ENCODE measurements at regions not wholly inside any gene's neighbourhood (a gene's known extent, or its start where the extent isn't known, plus 50 kb on each side); places are given as distances from the start of the nearest gene placed in this dataset.

DNA sequence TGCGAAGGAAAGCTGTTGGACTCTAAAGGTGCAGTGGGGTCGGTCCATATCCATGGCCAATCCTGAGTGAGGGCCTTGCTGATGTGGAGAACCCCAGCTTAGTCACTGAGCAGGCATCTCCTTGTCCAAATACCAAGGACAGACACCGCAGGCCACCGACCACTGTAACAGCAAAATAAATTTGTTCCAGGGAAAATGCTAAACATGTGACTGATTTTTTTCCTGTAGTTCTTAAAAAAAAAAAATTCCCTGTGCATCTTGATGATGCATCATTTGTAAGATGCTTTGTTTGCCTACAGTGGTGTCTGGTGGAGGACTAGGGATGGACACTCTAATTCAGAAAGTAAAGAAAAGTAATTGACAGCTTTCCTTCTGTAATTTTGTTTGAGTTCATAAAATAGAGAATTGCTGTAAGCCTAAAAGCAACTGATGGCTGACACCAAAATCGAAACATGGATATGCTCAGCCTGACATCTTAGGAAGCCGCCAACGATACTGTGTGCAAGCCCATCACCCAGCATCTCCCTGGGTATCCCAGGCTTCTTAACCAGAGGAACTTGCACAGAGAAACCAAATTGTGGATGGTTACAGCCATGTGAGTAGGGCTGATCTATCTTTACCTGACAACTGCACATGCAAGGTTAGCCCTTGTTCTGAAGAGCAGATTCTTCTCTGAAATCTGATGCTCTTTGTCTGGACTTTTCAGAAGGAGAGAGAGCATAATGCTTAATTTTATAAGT lies 188.6 kb downstream of the ARL4C start:
- no peak for TF ChIP-seq POLR2A (IDR thresholded peaks at IDR 0.05; ENCODE audit: low read depth, low read length)
- TF ChIP-seq POLR2AphosphoS5 (IDR thresholded peaks at IDR 0.05; ENCODE audit: low read depth, low read length): no peak
- no peak for TF ChIP-seq TAF1 (IDR thresholded peaks at IDR 0.05; ENCODE audit: borderline replicate concordance, low read depth, low read length)
